B cell (primary cell): ENCODE measurements at regions not wholly inside any gene's neighbourhood (a gene's known extent, or its start where the extent isn't known, plus 50 kb on each side); places are given as distances from the start of the nearest gene placed in this dataset.

ENCODE experiments used
- ATAC-seq: fragments of 200-7000 bp; cut with Tn5 transposase; one replicate; pipeline ENCODE4 v1.10.0; 2021; ENCODE audit warnings: low read depth, mild to moderate bottlenecking, moderate number of reproducible peaks, moderate library complexity
- CTCF ChIA-PET: fragments of 350-600 bp; sonication (Branson Sonifier 250); formaldehyde crosslinking; loops from one replicate; lab custom pipeline; 2021; ENCODE audit warnings: antibody characterized with exemption, inconsistent platforms; lab: Charles Lee
- POLR2A ChIA-PET: fragments of 350-600 bp; sonication (Branson Sonifier 250); formaldehyde crosslinking; loops from one replicate; lab custom pipeline; 2021; ENCODE audit warnings: antibody characterized with exemption; lab: Charles Lee
- DNase-seq: peaks from one replicate; pipeline ENCODE4 v3.0.0; 2013
- H2AFZ ChIP-seq: 2 replicates; pipeline ENCODE4 v1.6.1; 2012; ENCODE audit warnings: mild to moderate bottlenecking, low read depth, low read length; ENCODE audit not compliant: insufficient read depth, poor library complexity, severe bottlenecking
- H3K27ac ChIP-seq, 2 donors: 1 replicate in 1 of 2; 2 replicates in 1 of 2; pipeline ENCODE4 v1.5.1; 2012 to 2013; ENCODE audit warnings: low read length in 2 of 2, mild to moderate bottlenecking in 2 of 2, moderate library complexity in 1 of 2
- H3K27me3 ChIP-seq, 4 experiments: fragments of 200-600 bp in 1 of 4; sonication (generic) in 1 of 4; replicated peaks in 1 of 4; 1 replicate in 2 of 4; 2 replicates in 2 of 4; pipeline versions ENCODE4 v1.6.1 to v1.7.0; 2013 to 2016; ENCODE audit warnings: low read length in 3 of 4, mild to moderate bottlenecking in 2 of 4, mixed read lengths in 1 of 4, moderate library complexity in 1 of 4; ENCODE audit not compliant: insufficient read depth in 4 of 4, control insufficient read depth in 3 of 4; ENCODE audit errors: control extremely low read depth in 1 of 4
- H3K36me3 ChIP-seq, 2 experiments: replicated peaks in 1 of 2; 1 replicate in 1 of 2; 2 replicates in 1 of 2; pipeline versions ENCODE4 v1.6.1 to v1.7.1; 2013; ENCODE audit warnings: low read length in 1 of 2; ENCODE audit not compliant: insufficient read depth in 2 of 2, control insufficient read depth in 1 of 2; ENCODE audit errors: control extremely low read depth in 1 of 2, extremely low read depth in 1 of 2
- H3K4me1 ChIP-seq, 2 donors: fragments of 200-600 bp in 1 of 2; sonication (generic) in 1 of 2; 1 replicate in 1 of 2; 2 replicates in 1 of 2; pipeline versions ENCODE4 v1.5.1 to v1.6.1; 2013 to 2017; ENCODE audit warnings: low read length in 2 of 2; ENCODE audit not compliant: control insufficient read depth in 2 of 2, insufficient read depth in 2 of 2
- H3K4me2 ChIP-seq: replicated peaks from 2 replicates; pipeline ENCODE3; 2012; ENCODE audit warnings: mild to moderate bottlenecking, low read depth, low read length; ENCODE audit not compliant: poor library complexity, severe bottlenecking
- H3K4me3 ChIP-seq, 5 experiments: fragments of 200-600 bp in 1 of 5; sonication (generic) in 1 of 5; 1 replicate in 3 of 5; 2 replicates in 2 of 5; pipeline versions ENCODE4 v1.5.1 to v1.7.0; 2011 to 2016; ENCODE audit warnings: low read length in 4 of 5, mild to moderate bottlenecking in 4 of 5, low read depth in 2 of 5, control low read depth in 1 of 5, moderate library complexity in 1 of 5; ENCODE audit not compliant: insufficient read depth in 1 of 5; ENCODE audit errors: control extremely low read depth in 1 of 5, extremely low read depth in 1 of 5
- H3K79me2 ChIP-seq: fragments of 200-600 bp; sonication (generic); one replicate; pipeline ENCODE4 v1.6.0; 2016; ENCODE audit warnings: low read length; ENCODE audit not compliant: control insufficient read depth, insufficient read depth
- H3K9ac ChIP-seq: fragments of 200-600 bp; sonication (generic); 2 replicates; pipeline ENCODE4 v1.6.1; 2017; ENCODE audit warnings: mild to moderate bottlenecking, low read length, moderate library complexity
- H3K9me3 ChIP-seq, 3 donors: one replicate each; pipeline versions ENCODE4 v1.6.1 to v1.7.1; 2013; ENCODE audit warnings: low read length in 2 of 3; ENCODE audit not compliant: control insufficient read depth in 2 of 3, insufficient read depth in 1 of 3; ENCODE audit errors: control extremely low read depth in 1 of 3
- H4K20me1 ChIP-seq: 2 replicates; pipeline ENCODE4 v1.6.0; 2012; ENCODE audit warnings: mild to moderate bottlenecking, low read length; ENCODE audit not compliant: insufficient read depth, control insufficient read depth, poor library complexity, severe bottlenecking
- H3K27ac Mint-ChIP-seq: one replicate; pipeline ENCODE4 v1.8.0; 2021; ENCODE audit warnings: mixed read lengths
- H3K27me3 Mint-ChIP-seq: one replicate; pipeline ENCODE4 v1.8.0; 2021; ENCODE audit warnings: mixed read lengths
- H3K4me1 Mint-ChIP-seq: one replicate; pipeline ENCODE4 v1.8.0; 2021; ENCODE audit warnings: mixed read lengths
- H3K4me3 Mint-ChIP-seq: one replicate; pipeline ENCODE4 v1.8.0; 2021; ENCODE audit warnings: mixed read lengths
- H3K9me3 Mint-ChIP-seq: one replicate; pipeline ENCODE4 v1.8.0; 2022; ENCODE audit warnings: mixed read lengths; ENCODE audit not compliant: insufficient read depth
- EZH2 ChIP-seq: IDR thresholded peaks from 2 replicates; pipeline ENCODE4 v1.6.1; 2012; ENCODE audit warnings: borderline replicate concordance, low read depth, mild to moderate bottlenecking, moderate library complexity, low read length; ENCODE audit not compliant: insufficient read depth, poor library complexity, severe bottlenecking
- WGBS: methylation state at CpG from one replicate; pipeline ENCODE4 v1.1.5; 2013; ENCODE audit warnings: missing lambda C conversion rate; ENCODE audit not compliant: insufficient coverage; 5-methylcytosine and 5-hydroxymethylcytosine counted together
- intact Hi-C: fragments of 100-400 bp; cut with micrococcal nuclease; formaldehyde crosslinking; loops from one replicate; pipeline ENCODE4 v1.10.0; 2022
- TF ChIP-seq, protein P1 (sequence below): fragments of 200-600 bp; IDR thresholded peaks from one replicate; pipeline ENCODE4 v1.8.0; 2022; ENCODE audit warnings: antibody characterized with exemption, mild to moderate bottlenecking

DNA sequence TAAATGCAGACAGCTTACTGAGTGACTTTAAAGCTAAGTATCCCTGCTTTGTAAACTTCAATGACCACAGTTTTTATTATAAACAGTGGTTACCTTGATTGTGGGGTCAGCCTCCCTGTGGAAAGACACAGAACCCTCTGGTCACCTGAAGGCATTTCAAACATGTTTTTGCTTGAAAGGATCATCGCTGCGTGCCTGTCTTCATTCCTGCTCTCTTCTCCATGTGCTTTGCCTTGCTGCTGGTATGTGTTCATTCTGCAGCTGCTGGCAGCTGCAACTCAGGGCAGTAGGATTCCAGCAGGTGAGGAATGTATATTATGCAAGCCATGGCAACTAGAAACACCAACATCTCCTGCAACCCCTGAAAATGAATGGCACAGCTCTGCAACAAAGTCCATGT, 81.0 kb upstream of the VAV3 start:
- H3K4me2 ChIP-seq: no peak overlapping the region
- ATAC-seq: no peak
- WGBS: 95% methylated on average over 2 of the region's 2 CpGs
- H3K9ac ChIP-seq: no peak overlapping the region
- H3K4me1 Mint-ChIP-seq: peaks cover 54% of the 10 kb centered on the region
- H3K36me3 ChIP-seq: no peaks in the 10 kb centered on the region
- no peak overlapping the region for H2AFZ ChIP-seq
- H3K27me3 ChIP-seq: no peaks in the 10 kb centered on the region
- no peak overlapping the region for H3K27ac ChIP-seq
- H3K9me3 Mint-ChIP-seq: no peaks in the 10 kb centered on the region
- peaks cover 56 to 57% of the 10 kb centered on the region in 2 donors for H3K4me1 ChIP-seq
- no peaks in the 10 kb centered on the region for H3K9me3 ChIP-seq
- ChIA-PET POLR2A (interaction anchor here (0.7 kb wide), 1 partner anchor 168 kb away, joined by 3 read pairs; no protein-coding TSS in a partner anchor), CTCF (interaction anchor here (0.7 to 1.4 kb wide), 3 partner anchors 12 to 80 kb away, joined by 3 to 5 read pairs (median 3); partner anchors contain the start of gene VAV3)
- intact Hi-C loops: loop anchor here (10.0 kb wide), 2 partner anchors 141 to 261 kb away; no protein-coding TSS in a partner anchor
- TF ChIP-seq EZH2: no peak
- TF ChIP-seq, protein P1, sequence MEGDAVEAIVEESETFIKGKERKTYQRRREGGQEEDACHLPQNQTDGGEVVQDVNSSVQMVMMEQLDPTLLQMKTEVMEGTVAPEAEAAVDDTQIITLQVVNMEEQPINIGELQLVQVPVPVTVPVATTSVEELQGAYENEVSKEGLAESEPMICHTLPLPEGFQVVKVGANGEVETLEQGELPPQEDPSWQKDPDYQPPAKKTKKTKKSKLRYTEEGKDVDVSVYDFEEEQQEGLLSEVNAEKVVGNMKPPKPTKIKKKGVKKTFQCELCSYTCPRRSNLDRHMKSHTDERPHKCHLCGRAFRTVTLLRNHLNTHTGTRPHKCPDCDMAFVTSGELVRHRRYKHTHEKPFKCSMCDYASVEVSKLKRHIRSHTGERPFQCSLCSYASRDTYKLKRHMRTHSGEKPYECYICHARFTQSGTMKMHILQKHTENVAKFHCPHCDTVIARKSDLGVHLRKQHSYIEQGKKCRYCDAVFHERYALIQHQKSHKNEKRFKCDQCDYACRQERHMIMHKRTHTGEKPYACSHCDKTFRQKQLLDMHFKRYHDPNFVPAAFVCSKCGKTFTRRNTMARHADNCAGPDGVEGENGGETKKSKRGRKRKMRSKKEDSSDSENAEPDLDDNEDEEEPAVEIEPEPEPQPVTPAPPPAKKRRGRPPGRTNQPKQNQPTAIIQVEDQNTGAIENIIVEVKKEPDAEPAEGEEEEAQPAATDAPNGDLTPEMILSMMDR: no peak
- H3K79me2 ChIP-seq: peaks cover 3% of the 10 kb centered on the region
- H3K4me3 ChIP-seq: no peak overlapping the region
- H3K27me3 Mint-ChIP-seq: no peaks in the 10 kb centered on the region
- DNase-seq: no peak
- H3K4me3 Mint-ChIP-seq: no peak overlapping the region
- H4K20me1 ChIP-seq: no peaks in the 10 kb centered on the region
- no peak overlapping the region for H3K27ac Mint-ChIP-seq

DNA sequence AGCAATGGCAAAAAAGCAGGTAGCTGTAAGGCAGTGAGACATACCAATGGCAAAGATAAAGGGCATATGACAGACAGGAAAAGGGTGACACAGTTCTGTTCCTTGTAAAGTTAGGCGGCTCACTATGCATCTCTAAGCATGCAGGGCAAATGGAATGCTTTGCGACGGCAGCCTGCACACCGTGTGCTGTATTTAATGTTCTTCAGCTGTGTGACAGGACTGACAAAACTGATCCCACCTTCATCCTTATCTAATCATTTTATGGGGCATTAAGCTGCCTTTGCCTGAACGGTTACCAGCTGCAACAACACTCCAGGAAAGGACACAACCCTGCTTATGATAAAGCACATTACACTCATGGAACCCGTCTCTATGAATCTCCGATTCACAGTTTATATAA, 80.5 kb upstream of the VAV3 start:
- CTCF ChIA-PET: interaction anchor here (1.3 to 1.4 kb wide), 2 partner anchors 11 to 80 kb away, joined by 3 to 5 read pairs; no protein-coding TSS in a partner anchor
- 90% methylated on average over 5 of the region's 7 CpGs for WGBS

More for the DNA sequence above, 80.5 kb upstream of the VAV3 start:
- H3K4me3 ChIP-seq: no peak overlapping the region
- no peaks in the 10 kb centered on the region for H3K27me3 ChIP-seq
- H3K4me2 ChIP-seq: no peak overlapping the region
- no peaks in the 10 kb centered on the region for H4K20me1 ChIP-seq
- no peak overlapping the region for H3K9ac ChIP-seq
- no peaks in the 10 kb centered on the region for H3K9me3 Mint-ChIP-seq
- H3K27me3 Mint-ChIP-seq: no peaks in the 10 kb centered on the region
- H2AFZ ChIP-seq: no peak overlapping the region
- intact Hi-C loops: loop anchor here (10.0 kb wide), 2 partner anchors 141 to 261 kb away; no protein-coding TSS in a partner anchor
- no peak for DNase-seq
- no peak overlapping the region for H3K4me3 Mint-ChIP-seq
- no peaks in the 10 kb centered on the region for H3K9me3 ChIP-seq
- peaks cover 52 to 53% of the 10 kb centered on the region in 2 donors for H3K4me1 ChIP-seq
- H3K27ac Mint-ChIP-seq: no peak overlapping the region
- POLR2A ChIA-PET: no interaction called here
- peaks cover 52% of the 10 kb centered on the region for H3K4me1 Mint-ChIP-seq
- no peak overlapping the region for H3K27ac ChIP-seq
- no peak for ATAC-seq
- no peaks in the 10 kb centered on the region for H3K36me3 ChIP-seq
- TF ChIP-seq, protein P1: no peak
- no peak for TF ChIP-seq EZH2
- H3K79me2 ChIP-seq: peaks cover 3% of the 10 kb centered on the region
